ENCODE measurements at regions not wholly inside any gene's neighbourhood (a gene's known extent, or its start where the extent isn't known, plus 50 kb on each side); places are given as distances from the start of the nearest gene placed in this dataset.

- TF ChIP-seq CSRNP3 (CRISPR knock-in tag; IDR thresholded peaks at IDR 0.05) (no peak), ZC3H10 (CRISPR knock-in tag; IDR thresholded peaks at IDR 0.05) (no peak), RARB (CRISPR knock-in tag; IDR thresholded peaks at IDR 0.05) (no peak)
- no peak for ATAC-seq
These were observed 715.8 kb upstream of the KIF2B start for GRCh38 chr17:53106886-53107285.

- no peak for ATAC-seq
- TF ChIP-seq TSHZ2 (CRISPR knock-in tag; IDR thresholded peaks at IDR 0.05) (no peak), ZFP3 (CRISPR knock-in tag; IDR thresholded peaks at IDR 0.05) (no peak), ZNF70 (CRISPR knock-in tag; IDR thresholded peaks at IDR 0.05) (no peak), SNAI2 (CRISPR knock-in tag; IDR thresholded peaks at IDR 0.05) (no peak), ZNF8 (CRISPR knock-in tag; IDR thresholded peaks at IDR 0.05) (no peak), RARB (CRISPR knock-in tag; IDR thresholded peaks at IDR 0.05) (no peak), PPARA (CRISPR knock-in tag; IDR thresholded peaks at IDR 0.05; ENCODE audit: borderline replicate concordance) (no peak), CREB5 (CRISPR knock-in tag; IDR thresholded peaks at IDR 0.05; ENCODE audit: low read depth) (no peak), ISL1 (CRISPR knock-in tag; IDR thresholded peaks at IDR 0.05) (no peak), CSRNP3 (CRISPR knock-in tag; IDR thresholded peaks at IDR 0.05) (no peak), ESRRG (CRISPR knock-in tag; IDR thresholded peaks at IDR 0.05) (no peak), ARNTL (CRISPR knock-in tag; IDR thresholded peaks at IDR 0.05; ENCODE audit: borderline replicate concordance, low read depth) (no peak), TOX (CRISPR knock-in tag; IDR thresholded peaks at IDR 0.05; ENCODE audit: borderline replicate concordance) (no peak), PATZ1 (CRISPR knock-in tag; IDR thresholded peaks at IDR 0.05; ENCODE audit: borderline replicate concordance) (no peak), ZNF565 (CRISPR knock-in tag; conservative IDR thresholded peaks at IDR 0.05; ENCODE audit: low read depth) (no peak), BACH2 (CRISPR knock-in tag; IDR thresholded peaks at IDR 0.05; ENCODE audit: borderline replicate concordance) (no peak)
These were observed 721.0 kb upstream of the KIF2B start for GRCh38 chr17:53101706-53102105.

GRCh38 chr17:53100126-53100525 is 722.6 kb upstream of the KIF2B start:
- ATAC-seq = no peak
- TF ChIP-seq TSHZ2 (CRISPR knock-in tag; IDR thresholded peaks at IDR 0.05) = no peak
- TF ChIP-seq OSR1 (CRISPR knock-in tag; IDR thresholded peaks at IDR 0.05) = no peak
- TF ChIP-seq ISL1 (CRISPR knock-in tag; IDR thresholded peaks at IDR 0.05) = no peak
- TF ChIP-seq BACH2 (CRISPR knock-in tag; IDR thresholded peaks at IDR 0.05; ENCODE audit: borderline replicate concordance) = no peak
- TF ChIP-seq ZNF8 (CRISPR knock-in tag; IDR thresholded peaks at IDR 0.05) = no peak
- no peak for TF ChIP-seq ZNF70 (CRISPR knock-in tag; IDR thresholded peaks at IDR 0.05)
- TF ChIP-seq RARB (CRISPR knock-in tag; IDR thresholded peaks at IDR 0.05) = no peak
- TF ChIP-seq SNAI2 (CRISPR knock-in tag; IDR thresholded peaks at IDR 0.05) = no peak
- no peak for TF ChIP-seq CREB5 (CRISPR knock-in tag; IDR thresholded peaks at IDR 0.05; ENCODE audit: low read depth)
- no peak for TF ChIP-seq ZNF565 (CRISPR knock-in tag; conservative IDR thresholded peaks at IDR 0.05; ENCODE audit: low read depth)
- TF ChIP-seq ESRRG (CRISPR knock-in tag; IDR thresholded peaks at IDR 0.05) = no peak
- no peak for TF ChIP-seq ZFP3 (CRISPR knock-in tag; IDR thresholded peaks at IDR 0.05)
- no peak for TF ChIP-seq PATZ1 (CRISPR knock-in tag; IDR thresholded peaks at IDR 0.05; ENCODE audit: borderline replicate concordance)
- no peak for TF ChIP-seq GLIS3 (CRISPR knock-in tag; IDR thresholded peaks at IDR 0.05)

All from SK-N-SH treated with all-trans-retinoic acid at 6 μM for 48 hours (cell line).